ENCODE measurements at regions not wholly inside any gene's neighbourhood (a gene's known extent, or its start where the extent isn't known, plus 50 kb on each side); places are given as distances from the start of the nearest gene placed in this dataset.

DNA sequence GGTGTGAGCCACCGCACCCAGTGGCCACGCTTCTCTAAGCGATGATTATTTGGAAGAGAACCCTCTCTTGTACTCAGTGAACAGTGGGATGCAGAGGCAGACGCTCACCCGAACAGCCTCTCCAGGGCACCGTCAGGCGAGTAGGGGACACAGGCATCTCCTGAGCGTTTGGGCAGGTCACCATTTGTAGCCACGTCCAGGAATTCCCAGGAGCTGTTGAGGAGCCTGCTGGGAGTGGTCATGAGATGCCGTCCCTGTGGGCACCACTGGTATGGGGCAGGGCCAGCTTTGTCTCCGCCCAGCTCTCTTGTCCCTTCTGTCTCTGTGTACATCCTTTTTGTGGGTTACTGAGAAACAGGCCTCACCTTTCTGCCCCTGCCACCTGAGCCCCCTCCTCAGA is 81.3 kb upstream of the ZNF469 start:
- no peak for TF ChIP-seq SPI1 (IDR thresholded peaks at IDR 0.05; ENCODE audit: borderline replicate concordance, low read depth)
- TF ChIP-seq CTCF (IDR thresholded peaks at IDR 0.05; ENCODE audit: insufficient read depth, low read length): no peak
- TF ChIP-seq, protein P1, sequence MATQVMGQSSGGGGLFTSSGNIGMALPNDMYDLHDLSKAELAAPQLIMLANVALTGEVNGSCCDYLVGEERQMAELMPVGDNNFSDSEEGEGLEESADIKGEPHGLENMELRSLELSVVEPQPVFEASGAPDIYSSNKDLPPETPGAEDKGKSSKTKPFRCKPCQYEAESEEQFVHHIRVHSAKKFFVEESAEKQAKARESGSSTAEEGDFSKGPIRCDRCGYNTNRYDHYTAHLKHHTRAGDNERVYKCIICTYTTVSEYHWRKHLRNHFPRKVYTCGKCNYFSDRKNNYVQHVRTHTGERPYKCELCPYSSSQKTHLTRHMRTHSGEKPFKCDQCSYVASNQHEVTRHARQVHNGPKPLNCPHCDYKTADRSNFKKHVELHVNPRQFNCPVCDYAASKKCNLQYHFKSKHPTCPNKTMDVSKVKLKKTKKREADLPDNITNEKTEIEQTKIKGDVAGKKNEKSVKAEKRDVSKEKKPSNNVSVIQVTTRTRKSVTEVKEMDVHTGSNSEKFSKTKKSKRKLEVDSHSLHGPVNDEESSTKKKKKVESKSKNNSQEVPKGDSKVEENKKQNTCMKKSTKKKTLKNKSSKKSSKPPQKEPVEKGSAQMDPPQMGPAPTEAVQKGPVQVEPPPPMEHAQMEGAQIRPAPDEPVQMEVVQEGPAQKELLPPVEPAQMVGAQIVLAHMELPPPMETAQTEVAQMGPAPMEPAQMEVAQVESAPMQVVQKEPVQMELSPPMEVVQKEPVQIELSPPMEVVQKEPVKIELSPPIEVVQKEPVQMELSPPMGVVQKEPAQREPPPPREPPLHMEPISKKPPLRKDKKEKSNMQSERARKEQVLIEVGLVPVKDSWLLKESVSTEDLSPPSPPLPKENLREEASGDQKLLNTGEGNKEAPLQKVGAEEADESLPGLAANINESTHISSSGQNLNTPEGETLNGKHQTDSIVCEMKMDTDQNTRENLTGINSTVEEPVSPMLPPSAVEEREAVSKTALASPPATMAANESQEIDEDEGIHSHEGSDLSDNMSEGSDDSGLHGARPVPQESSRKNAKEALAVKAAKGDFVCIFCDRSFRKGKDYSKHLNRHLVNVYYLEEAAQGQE (IDR thresholded peaks at IDR 0.05; ENCODE audit: insufficient replicate concordance, low read depth): no peak
- no peak for TF ChIP-seq POLR2AphosphoS5 (IDR thresholded peaks at IDR 0.05; ENCODE audit: low read depth)
- TF ChIP-seq GABPA (IDR thresholded peaks at IDR 0.05; ENCODE audit: low read depth): no peak
- H3K27me3 ChIP-seq (ENCODE audit: insufficient read depth, poor library complexity, severe bottlenecking): no peaks in the 10 kb centered on the region
- no peak overlapping the region for H3K4me3 ChIP-seq (replicated peaks; ENCODE audit: insufficient read depth, low read length)
- H3K27ac ChIP-seq (replicated peaks): no peak overlapping the region
- DNase-seq (ENCODE audit: low read depth in 1 of 2, low spot score in 1 of 2): no peak

GRCh38 chr16:88301886-88302285 is 80.9 kb upstream of the ZNF469 start:
- Histone ChIP-seq H3K4me3 (replicated peaks; ENCODE audit: insufficient read depth, low read length) (no peak overlapping the region), H3K27me3 (ENCODE audit: insufficient read depth, poor library complexity, severe bottlenecking) (no peaks in the 10 kb centered on the region), H3K27ac (replicated peaks) (no peak overlapping the region)
- TF ChIP-seq SPI1 (IDR thresholded peaks at IDR 0.05; ENCODE audit: borderline replicate concordance, low read depth) (no peak), CTCF (IDR thresholded peaks at IDR 0.05; ENCODE audit: insufficient read depth, low read length) (no peak), POLR2AphosphoS5 (IDR thresholded peaks at IDR 0.05; ENCODE audit: low read depth) (no peak), GABPA (IDR thresholded peaks at IDR 0.05; ENCODE audit: low read depth) (no peak)
- TF ChIP-seq, protein P1 (IDR thresholded peaks at IDR 0.05; ENCODE audit: insufficient replicate concordance, low read depth): no peak
- no peak for DNase-seq (ENCODE audit: low read depth in 1 of 2, low spot score in 1 of 2)

- Histone ChIP-seq H3K27ac (replicated peaks) (no peak overlapping the region), H3K27me3 (ENCODE audit: insufficient read depth, poor library complexity, severe bottlenecking) (no peaks in the 10 kb centered on the region), H3K4me3 (replicated peaks; ENCODE audit: insufficient read depth, low read length) (no peak overlapping the region)
- TF ChIP-seq CTCF (IDR thresholded peaks at IDR 0.05; ENCODE audit: insufficient read depth, low read length): no peak
- TF ChIP-seq, protein P1 (IDR thresholded peaks at IDR 0.05; ENCODE audit: insufficient replicate concordance, low read depth): no peak
- TF ChIP-seq SPI1 (IDR thresholded peaks at IDR 0.05; ENCODE audit: borderline replicate concordance, low read depth): no peak
- no peak for TF ChIP-seq GABPA (IDR thresholded peaks at IDR 0.05; ENCODE audit: low read depth)
- TF ChIP-seq POLR2AphosphoS5 (IDR thresholded peaks at IDR 0.05; ENCODE audit: low read depth): no peak
- DNase-seq (ENCODE audit: low read depth in 1 of 2, low spot score in 1 of 2): no peak
Measured at GRCh38 chr16:88302666-88303065, 80.1 kb upstream of the ZNF469 start.
